ENCODE measurements at regions not wholly inside any gene's neighbourhood (a gene's known extent, or its start where the extent isn't known, plus 50 kb on each side); places are given as distances from the start of the nearest gene placed in this dataset.
"Not testable (repeated sequence)": the region's sequence is repeated elsewhere in the genome, so short reads cannot be mapped to it uniquely, and the experiment has no call there.

DNA sequence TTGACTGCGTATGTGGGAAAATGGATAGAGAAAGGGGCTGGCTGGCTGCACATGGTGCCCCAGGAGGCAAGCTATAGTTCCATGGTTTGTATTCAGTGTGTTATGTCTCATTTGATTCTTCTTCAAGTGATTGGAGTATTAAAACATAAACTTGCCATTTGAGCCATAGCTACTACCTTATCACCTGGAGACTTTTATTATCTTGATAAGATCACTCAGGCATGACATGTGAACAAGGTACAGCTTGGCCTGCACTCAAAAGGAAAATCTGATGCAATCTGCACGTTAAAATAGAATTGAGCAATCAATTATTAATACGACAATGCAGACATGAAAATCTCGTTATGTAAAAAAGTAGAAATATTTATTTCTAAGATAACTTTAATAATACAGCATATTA, 116.9 kb downstream of the RND3 start:
- peak; percentile 14 for DNase-seq

DNA sequence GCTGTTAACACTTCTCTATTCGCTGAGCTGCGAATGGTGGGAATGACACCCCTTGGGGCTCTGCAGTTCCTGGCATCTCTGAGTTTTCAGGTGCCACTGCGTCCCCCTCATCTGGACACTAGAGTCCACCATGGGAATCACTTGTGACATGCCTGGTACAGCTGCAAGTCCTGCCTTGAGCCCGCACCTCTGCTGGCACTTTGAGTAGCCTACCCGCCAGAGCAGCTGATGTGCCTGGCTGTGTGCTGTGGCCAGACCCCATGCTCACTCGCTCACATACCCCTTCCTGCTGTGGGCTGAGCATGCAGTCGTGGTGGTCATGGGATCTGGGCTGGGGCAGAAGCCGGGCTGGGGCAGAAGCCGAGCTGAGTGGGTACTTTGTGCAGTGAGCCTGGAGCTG, 117.6 kb downstream of the RND3 start:
- DNase-seq: no peak

DNA sequence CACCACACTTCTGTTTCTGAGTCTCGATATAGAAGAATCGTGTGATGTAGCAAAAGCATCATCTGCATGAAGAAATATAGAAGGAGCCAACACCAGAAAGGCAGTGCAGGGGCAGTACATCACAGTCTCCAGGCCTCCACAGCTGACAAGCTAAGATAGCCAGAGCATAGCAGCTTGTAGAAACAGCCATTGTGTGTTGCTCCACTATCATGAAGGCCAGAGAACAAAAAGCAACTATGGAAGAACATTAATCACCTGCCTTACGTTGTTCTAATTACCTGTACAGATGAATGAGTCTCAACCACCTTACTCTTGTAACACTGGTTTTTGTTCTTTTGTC, 129.0 kb downstream of the RND3 start:
- no peak for DNase-seq

DNA sequence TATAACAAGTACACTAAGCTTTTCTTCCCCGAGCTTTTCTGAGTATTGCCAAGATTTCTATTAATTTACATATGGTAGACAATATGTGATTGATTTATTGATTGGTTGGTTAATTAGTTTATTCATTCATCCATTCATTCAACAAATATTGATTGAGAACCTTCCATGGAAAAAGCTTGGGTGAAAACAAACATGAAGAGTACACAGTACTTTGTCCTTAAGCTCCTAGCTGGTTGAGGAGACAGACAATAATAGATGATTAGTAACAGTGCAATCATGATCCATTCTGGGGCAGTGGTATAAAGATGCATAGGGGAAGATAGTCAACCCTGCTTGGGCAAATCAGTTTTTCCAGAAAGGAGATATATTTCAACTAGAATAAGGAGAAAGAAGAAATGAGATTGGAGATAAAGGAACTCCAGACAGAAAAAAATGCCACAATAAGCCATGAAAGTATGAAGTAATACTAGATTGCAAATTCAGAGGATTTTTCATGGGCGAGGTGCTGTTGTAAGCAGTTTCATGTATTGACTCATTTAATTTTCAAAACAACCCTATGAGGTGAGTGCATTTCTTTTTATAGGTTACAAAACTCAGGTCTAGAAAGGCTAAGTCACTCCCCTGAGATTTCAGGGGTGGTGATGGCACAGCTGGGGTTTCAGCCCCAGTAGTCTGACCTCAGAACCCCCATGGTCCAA, 129.5 kb downstream of the RND3 start:
- DNase-seq: no peak

DNA sequence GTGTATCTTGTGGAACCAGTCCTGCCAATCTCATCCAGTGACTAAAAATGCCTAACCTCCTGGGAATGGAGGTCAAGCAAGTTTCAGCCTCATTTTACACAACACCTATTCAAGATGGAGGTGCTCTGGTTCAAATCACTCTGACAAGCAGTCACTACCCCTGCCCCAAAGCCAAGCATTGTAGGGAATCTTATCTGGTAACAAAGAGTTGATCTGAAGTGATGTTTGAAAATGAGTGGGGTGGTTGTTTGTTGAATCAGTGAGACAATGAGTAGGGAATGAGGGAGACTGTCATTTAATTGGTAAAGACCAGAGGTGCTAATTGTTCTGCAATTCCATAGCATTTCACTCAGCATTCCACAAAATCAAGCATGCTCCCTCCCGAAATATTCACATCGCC, 132.0 kb downstream of the RND3 start:
- DNase-seq: no peak

DNA sequence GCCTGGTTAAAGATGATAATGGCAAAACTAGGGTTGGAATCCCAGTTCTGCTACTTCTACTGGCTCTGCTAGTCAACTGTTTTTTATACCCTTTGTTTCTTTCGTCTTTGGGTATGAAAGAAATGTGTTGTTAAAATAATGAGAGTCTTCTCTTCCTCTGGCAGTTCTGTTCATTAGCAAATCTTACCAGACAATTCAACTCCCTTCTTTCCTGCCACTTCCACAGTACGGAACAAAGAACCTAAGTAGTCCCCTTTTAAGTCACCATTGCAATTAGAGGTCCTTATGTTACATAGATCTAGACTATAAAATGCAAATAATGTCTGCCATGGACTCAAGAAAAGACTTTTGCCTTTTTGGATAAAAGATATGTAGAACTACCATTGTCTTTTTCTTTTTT, 134.1 kb downstream of the RND3 start:
- no peak for DNase-seq

DNA sequence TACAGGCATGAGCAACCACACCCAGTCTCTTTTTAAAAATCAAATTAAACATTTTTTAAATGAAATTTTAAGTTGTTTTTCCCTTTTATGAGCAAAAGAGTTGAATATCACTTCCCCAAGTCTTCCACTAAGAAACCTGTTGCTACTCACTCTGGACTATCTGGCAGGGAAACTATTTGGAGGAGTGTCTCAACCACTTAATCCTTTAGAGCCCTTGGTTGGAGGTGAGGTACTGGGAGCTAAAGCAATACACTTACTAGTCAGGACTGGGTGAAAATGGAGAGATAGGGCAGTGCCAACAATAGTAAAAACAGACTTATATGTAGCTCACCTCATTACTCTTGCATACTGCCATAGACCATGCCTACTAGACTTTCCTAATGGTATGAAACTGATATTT, 135.5 kb downstream of the RND3 start:
- no peak for DNase-seq

DNA sequence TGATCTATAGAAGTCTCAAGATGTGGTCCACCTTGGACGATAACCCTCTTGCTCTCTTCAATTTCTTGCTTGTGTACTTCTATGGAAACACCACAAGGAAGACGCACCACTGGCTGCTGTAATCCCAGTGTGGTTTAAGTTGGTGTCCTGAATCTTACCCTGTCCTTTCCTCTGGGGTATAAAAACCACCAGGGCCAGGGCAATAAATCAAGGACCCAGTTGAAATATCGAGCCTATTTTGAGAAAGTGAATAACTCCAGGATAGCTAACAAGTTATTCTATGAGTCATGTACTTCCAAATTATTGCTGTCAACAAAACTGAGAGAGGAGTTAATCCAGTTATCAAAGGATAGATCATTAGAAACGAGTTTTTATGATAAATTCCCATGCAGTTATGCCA, 137.0 kb downstream of the RND3 start:
- no peak for DNase-seq

DNA sequence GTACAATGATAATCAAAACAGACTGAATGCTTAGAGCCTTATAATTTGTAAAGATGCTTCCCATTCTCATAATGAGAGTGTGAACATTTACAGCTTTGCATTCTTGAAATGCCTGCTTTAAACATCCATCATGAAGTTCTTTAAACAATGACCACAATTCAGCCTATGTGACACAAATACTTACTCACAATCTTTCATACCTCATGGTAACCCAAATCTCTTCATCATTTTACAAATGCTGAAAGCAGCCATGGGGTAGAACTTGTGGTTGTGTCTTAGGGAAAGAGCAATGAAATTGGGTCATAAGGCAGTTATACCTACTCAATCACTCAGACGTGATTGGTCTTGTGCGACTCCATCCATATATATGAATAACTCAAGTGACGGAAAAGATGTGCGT, 140.7 kb downstream of the RND3 start:
- DNase-seq: no peak

DNA sequence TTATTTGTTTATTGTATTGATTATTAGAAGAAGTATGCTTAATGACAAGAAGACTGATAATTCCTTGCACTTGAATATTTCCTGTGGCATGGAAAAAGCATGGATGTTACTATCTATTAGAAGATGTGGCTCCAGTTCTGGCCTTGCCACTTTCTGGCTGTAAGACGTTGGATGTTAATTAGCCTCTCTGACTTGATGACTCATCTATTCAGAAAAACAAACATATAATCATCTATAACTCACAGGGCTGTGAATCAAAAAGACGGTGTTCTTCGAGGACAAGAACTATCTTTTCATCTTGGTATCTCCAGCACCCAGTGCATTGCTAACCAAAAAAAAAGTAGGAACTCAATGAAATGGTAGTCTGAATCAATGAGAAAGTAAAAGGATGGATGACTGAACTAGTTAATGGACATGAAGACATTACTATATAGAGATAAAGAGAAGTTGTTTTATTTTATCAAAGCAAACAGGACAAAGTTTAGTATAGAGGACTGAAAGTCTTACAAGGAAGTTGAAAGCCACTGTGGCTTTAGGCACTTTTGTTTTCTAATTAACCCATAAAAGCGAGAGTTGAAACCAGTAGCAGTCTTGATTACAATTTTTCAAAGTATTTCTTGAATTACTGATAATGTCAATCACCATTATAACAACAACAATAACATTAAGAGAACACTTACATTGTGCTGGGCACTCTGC, 145.3 kb downstream of the RND3 start:
- DNase-seq: no peak

DNA sequence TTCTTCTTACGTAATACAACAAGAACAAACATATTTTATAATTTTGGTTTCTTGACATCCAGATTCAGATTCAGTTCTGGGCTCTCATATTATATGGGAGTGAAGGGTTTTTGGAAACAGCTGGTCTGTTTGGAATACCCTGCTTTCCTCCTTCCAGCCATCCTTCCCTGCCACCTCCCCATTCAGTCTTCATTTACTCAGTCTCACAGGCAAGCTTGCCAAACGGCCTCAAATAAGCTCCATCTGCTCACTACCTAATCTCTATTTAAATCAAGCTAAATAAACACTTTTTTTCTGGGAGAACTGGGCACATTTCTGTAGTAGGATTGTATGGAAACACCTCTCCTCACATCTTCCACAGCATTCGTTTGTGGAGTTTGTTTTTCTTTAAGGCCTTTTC, 147.5 kb downstream of the RND3 start:
- peak; percentile 78 for DNase-seq

DNA sequence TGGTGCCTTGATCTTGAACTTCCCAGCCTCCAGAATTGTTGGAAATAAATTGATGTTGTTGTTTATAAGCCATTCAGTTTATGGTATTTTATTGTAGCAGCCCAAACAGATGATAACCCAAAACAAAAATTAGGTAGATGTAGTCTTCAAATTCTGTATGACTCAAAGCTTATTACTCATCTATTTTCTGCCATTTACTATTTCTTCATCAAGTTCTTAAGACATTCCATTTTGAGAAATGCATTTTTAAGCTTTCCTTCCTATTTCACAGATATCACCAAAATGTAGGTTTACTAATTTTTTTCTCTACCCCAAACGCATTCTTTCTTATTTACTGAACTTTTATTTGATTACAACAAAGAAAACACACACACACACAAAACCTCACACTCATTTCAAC, 148.2 kb downstream of the RND3 start:
- no peak for DNase-seq

DNA sequence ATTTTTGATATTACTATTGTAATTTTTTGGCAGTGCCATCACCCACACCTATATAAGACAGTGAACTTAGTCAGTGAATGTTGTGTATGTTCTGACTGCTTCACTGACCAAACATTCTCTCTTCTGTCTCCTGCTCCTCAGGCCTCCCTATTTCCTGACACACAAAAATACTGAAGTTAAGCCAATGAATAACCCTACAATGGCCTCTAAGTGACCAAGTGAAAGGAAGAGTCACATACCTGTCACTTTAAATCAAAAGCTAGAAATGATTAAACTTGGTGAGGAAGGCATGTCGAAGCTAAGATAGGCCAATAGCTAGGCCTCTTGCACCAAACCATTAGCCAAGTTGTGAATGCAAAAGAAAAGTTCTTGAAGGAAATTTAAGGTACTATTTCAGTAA, 151.9 kb downstream of the RND3 start:
- no peak for DNase-seq

DNA sequence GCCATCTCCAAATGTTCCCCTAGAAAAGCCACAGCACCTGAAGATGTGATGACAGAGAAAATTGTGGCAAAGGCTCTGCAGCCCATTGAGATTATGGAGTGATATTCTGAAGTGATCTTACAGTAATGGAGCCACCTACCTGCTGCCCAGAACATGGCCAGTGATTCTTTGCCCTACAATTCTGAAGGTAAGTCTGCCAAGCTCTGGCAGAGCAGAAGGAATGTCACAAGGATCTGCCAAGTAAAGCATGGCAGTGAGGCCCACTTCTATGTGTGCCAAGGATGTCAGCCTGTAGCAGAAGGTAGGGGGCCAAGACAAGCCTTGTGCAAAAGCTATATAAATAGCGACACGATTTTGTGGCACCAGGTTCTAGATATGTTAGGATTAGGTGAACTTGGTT, 155.1 kb downstream of the RND3 start:
- no peak for DNase-seq

DNA sequence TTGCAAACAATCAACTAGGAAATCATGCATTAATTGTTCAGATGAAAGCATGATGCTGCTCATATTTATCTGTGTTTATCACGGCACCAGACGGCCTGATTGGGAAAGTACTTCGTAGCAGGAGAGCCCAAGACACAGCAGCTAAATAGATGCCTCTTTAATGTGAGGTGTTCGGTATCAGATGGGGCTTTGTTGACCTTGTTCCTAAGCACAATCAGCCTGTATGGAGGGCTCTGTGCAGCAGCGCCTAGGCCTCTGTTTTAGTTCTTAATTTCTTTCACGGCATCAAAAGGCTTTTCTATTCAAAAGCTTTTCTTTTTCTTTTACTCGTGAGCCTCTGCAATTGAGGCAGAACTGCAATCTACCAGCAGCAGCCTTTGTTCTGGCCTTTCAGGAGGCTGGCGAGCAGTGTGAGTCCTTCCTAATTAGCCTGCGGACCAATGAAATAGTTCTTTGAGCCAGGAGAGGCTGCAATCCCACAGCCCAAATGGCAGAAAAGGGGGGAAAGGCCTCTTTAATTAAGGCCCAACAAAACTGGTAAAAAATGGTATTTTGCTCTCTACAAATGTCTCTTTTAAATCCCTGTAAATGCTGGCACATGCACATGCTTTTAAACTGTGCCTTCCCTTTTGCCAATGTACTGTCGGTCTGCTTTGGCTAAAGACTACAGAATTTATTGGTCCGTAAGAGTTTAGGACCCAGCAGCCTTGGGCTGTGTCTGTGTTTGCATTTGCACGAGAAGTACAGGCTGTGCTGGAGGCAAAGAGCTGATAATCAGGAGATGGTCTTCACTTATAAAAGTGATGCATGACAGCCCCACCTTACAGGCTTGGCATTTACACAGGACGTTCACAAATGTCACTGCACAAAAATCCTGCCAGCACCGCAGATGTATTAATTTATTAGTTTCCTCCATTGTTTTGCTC, 159.6 kb downstream of the RND3 start:
- DNase-seq: no peak

DNA sequence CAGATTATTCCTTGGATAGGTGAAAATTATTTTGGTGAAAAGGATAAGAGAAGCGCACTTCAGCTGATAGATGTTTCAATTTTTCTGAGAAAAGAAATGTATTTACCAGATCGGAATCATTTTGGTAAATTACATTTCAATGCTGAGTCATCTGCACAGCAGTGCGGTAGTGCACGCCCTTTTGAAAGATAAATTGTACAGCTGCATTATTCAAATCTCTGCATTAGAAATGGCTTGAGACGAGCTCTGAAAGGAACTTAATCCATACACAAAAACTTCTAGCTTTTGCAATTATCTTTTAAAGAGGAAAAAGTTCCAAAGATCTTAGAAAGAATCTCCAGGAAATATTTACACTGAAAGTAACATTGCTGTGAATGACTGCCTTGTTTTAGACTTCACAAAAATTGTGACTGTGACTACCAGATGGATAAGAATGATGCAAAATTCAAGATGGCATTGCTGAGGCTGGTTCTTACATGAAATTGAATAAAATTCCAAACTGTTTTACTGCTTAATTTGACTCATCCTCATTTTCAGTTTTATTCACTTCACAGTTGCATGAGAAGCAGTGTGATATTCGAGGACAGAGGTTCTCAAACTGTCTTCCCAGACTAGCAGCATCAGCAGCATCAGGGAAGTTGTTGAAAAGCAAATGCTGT, 161.7 kb downstream of the RND3 start:
- no peak for DNase-seq

DNA sequence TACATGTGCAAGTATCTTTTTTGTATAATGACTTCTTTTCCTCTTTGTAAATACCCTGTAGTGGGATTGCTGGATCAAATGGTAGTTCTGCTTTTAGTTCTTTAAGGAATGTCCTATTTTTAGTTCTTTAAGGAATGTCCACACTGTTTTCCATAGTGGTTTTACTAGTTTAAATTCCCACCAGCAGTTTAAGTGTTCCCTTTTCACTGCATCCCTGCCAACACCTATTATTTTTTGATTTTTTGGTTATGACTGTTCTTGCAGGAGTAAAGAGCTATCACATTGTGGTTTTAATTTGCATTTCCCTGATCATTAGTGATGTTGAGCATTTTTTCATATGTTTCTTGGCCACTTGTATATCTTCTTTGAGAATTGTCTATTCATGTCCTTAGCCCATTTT, 164.4 kb downstream of the RND3 start:
- DNase-seq: not testable (repeated sequence)

DNA sequence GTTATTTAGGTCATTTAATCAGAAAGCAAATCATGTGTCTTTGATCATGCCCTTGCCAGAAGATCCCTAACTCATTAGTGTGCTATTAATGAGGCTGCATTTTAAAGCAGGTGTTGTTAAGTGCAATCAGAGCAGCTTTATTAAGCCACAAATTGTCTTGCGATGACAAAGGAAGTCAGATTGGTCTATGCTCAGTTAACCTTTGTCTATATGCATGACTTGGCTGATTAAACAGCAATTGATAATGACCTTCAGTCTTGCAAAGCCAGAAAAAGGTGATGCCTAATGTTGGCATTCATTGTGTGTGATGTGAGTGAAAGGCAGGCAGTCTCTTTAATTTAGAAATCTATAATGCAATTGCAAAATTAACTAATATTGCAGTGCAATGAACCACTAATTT, 166.9 kb downstream of the RND3 start:
- no peak for DNase-seq

DNA sequence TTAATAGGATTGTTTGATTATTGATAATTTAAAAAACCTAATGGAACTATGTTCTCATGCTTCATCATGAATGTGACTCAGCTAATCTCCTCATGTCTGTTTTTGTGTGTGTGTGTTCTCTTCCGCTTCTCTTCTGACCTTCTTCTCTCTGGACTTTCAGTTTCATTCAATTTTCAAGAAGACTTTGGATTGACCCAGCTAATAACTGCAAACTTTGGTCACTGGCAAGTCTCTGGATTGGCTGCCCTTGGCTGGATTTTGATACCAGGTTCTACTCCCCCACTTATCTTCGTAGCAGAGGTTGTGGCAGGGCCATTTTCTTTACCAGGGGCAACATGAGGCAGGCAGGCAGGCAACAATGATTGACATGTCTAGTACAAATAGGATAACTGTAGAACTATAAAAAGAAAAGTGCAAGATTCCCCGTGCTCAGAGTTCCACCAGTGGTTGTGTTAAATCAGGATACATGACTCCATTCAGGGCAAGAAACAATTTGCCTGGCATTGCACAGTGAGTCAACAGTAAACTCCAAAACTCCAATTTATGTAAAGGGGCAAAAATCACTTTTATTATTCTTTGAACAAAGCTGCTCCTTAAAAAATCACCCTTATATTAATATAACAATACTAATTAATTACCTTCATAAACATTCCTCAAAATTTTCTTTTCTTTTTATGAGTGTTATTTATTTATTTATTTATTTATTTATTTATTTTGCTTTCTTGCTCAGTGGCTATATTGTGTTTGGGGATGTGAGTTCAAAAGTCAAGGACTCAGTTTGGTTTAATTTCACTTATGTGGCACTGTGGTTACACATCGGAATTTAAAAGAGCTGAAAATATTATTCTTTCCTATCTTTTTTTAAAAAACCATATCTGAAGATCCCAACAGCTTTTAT, 167.6 kb downstream of the RND3 start:
- DNase-seq: no peak

DNA sequence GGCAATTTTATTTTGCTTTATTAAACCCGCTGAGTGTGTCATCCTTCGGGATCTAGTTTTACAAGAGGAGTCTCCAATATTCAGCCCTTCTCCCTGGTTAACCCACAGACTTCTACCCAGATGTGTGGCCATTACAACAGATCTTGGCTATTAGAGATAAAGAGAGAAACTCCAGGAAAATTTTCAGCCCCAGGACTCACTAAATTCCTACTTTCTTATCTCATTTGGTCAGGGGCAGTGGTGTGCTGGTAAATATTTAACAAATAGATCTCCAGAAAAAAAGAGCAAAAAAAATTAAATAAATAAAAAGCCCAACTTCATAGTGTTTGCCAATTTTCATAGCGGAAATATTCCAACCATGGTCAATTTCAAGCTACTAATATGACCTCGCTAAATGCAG, 168.4 kb downstream of the RND3 start:
- DNase-seq: no peak

DNA sequence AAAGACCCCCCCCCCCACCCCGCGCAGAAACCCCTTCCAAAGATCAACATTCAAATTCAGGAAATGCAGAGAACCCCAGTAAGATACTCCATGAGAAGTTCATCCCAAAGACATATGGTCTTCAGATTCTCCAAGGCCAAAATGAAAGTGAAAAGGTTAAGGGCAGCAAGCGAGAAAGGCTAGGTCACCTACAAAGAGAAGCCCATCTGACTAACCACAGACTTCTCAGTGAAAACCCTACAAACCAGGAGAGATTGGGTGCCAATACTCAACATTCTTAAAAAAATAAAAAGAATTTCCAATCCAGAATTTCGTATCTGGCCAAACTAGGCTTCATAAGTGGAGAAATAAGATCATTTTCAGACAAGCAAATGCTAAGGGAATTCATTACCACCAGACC, 175.2 kb downstream of the RND3 start:
- DNase-seq: no peak

DNA sequence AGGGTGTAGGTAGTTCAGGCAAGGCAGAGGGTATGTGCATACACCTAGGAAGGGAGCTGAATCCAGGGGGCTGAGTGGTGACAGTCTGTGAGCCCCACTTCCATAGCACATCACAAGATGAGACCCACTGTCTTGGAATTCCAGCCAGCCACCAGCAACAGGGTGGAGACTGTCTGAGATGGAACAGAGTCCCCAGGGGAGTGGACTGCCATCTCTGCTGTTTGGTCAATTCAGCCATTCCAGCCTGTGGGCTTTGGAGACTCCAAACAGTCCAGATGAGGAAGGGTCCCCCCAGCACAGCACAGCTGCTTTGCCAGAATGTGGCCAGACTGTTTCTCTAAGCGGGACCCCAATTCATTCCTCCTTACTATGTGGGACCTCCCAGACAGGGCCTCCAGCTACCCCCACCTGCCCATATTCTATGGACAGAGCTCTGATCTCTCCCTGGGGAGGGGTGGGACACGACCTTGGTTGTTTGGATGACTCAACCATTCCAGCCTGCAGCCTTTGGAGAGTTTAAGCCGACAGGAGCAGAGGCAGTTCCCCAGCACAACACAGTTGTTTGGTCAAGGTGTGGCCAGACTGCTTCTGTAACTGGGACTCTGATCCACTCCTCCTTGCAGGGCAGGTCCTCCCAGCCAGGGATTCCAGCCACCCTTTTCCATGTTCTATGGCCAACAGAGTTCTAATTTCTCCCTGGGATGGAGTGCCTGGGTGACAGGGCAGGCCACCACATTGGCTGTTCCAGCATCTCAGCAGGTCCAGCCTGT, 178.0 kb downstream of the RND3 start:
- no peak for DNase-seq

All from NCI-H2171 (cell line).